ENCODE measurements at regions not wholly inside any gene's neighbourhood (a gene's known extent, or its start where the extent isn't known, plus 50 kb on each side); places are given as distances from the start of the nearest gene placed in this dataset.

- TF ChIP-seq CTCF (IDR thresholded peaks at IDR 0.05) (no peak), EZH2 (IDR thresholded peaks at IDR 0.05; ENCODE audit: borderline replicate concordance, insufficient read depth, low read depth, low read length, poor library complexity, severe bottlenecking) (no peak)
Measured at GRCh38 chr4:123921339-123921738, 524.7 kb downstream of the SPRY1 start.

All from B cell (primary cell).